WTC11 (cell line): ENCODE measurements at regions not wholly inside any gene's neighbourhood (a gene's known extent, or its start where the extent isn't known, plus 50 kb on each side); places are given as distances from the start of the nearest gene placed in this dataset.

Experiments
- CBFB ChIP-seq: sonication (generic); formaldehyde crosslinking; IDR thresholded peaks from 2 replicates; pipeline ENCODE4 v1.8.1; 2022; ENCODE audit warnings: mild to moderate bottlenecking, low read depth, missing genetic modification reagents
- TEAD1 ChIP-seq: sonication (generic); formaldehyde crosslinking; IDR thresholded peaks from 2 replicates; pipeline ENCODE4 v1.8.0; 2022; ENCODE audit warnings: mild to moderate bottlenecking, missing genetic modification reagents
- ZNF121 ChIP-seq: sonication (generic); formaldehyde crosslinking; IDR thresholded peaks from 2 replicates; pipeline ENCODE4 v1.8.0; 2023; ENCODE audit warnings: missing genetic modification reagents
- ZNF138 ChIP-seq: sonication (generic); formaldehyde crosslinking; conservative IDR thresholded peaks from 2 replicates; pipeline ENCODE4 v1.8.1; 2022; ENCODE audit warnings: mild to moderate bottlenecking, moderate library complexity, missing genetic modification reagents
- TF ChIP-seq, protein P1 (sequence below): fragments of 200-600 bp; IDR thresholded peaks from 2 replicates; pipeline ENCODE4 v1.8.0; 2022; ENCODE audit warnings: antibody characterized with exemption
- TF ChIP-seq, protein P2 (sequence below): sonication (generic); formaldehyde crosslinking; IDR thresholded peaks from 2 replicates; pipeline ENCODE4 v1.8.0; 2022; ENCODE audit warnings: missing genetic modification reagents
- TF ChIP-seq, protein P3 (sequence below): sonication (generic); formaldehyde crosslinking; IDR thresholded peaks from 2 replicates; pipeline ENCODE4 v1.8.1; 2022; ENCODE audit warnings: mild to moderate bottlenecking, missing genetic modification reagents, moderate library complexity, borderline replicate concordance
- TF ChIP-seq, protein P4 (sequence below): sonication (generic); formaldehyde crosslinking; IDR thresholded peaks from 2 replicates; pipeline ENCODE4 v1.8.0; 2023; ENCODE audit warnings: missing genetic modification reagents, mild to moderate bottlenecking, borderline replicate concordance
- TF ChIP-seq, protein P5 (sequence below): sonication (generic); formaldehyde crosslinking; IDR thresholded peaks from 2 replicates; pipeline ENCODE4 v1.8.1; 2022; ENCODE audit warnings: missing genetic modification reagents, borderline replicate concordance

DNA sequence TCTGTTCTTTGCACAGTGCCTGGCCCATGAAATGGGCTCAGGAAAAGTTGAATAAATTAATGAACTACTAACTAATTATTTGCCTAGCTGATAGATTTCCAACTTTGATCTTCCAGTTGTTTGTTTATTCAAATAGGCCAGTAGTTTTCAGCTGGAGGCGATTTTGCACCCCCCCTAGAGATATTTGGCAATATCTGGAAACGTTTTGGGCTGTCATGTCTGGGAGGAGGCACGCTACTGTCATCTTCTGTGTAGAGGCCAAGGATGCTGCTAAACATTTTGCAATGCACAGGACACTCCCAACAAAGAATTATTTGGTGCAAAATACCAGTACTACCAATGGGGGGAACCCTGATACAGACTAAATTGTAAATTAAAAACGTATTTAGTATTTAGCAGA lies 81.9 kb downstream of the VCX2 start:
- no peak for TF ChIP-seq CBFB (CRISPR knock-in tag)
- TF ChIP-seq, protein P1, sequence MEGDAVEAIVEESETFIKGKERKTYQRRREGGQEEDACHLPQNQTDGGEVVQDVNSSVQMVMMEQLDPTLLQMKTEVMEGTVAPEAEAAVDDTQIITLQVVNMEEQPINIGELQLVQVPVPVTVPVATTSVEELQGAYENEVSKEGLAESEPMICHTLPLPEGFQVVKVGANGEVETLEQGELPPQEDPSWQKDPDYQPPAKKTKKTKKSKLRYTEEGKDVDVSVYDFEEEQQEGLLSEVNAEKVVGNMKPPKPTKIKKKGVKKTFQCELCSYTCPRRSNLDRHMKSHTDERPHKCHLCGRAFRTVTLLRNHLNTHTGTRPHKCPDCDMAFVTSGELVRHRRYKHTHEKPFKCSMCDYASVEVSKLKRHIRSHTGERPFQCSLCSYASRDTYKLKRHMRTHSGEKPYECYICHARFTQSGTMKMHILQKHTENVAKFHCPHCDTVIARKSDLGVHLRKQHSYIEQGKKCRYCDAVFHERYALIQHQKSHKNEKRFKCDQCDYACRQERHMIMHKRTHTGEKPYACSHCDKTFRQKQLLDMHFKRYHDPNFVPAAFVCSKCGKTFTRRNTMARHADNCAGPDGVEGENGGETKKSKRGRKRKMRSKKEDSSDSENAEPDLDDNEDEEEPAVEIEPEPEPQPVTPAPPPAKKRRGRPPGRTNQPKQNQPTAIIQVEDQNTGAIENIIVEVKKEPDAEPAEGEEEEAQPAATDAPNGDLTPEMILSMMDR: no peak
- TF ChIP-seq, protein P2, sequence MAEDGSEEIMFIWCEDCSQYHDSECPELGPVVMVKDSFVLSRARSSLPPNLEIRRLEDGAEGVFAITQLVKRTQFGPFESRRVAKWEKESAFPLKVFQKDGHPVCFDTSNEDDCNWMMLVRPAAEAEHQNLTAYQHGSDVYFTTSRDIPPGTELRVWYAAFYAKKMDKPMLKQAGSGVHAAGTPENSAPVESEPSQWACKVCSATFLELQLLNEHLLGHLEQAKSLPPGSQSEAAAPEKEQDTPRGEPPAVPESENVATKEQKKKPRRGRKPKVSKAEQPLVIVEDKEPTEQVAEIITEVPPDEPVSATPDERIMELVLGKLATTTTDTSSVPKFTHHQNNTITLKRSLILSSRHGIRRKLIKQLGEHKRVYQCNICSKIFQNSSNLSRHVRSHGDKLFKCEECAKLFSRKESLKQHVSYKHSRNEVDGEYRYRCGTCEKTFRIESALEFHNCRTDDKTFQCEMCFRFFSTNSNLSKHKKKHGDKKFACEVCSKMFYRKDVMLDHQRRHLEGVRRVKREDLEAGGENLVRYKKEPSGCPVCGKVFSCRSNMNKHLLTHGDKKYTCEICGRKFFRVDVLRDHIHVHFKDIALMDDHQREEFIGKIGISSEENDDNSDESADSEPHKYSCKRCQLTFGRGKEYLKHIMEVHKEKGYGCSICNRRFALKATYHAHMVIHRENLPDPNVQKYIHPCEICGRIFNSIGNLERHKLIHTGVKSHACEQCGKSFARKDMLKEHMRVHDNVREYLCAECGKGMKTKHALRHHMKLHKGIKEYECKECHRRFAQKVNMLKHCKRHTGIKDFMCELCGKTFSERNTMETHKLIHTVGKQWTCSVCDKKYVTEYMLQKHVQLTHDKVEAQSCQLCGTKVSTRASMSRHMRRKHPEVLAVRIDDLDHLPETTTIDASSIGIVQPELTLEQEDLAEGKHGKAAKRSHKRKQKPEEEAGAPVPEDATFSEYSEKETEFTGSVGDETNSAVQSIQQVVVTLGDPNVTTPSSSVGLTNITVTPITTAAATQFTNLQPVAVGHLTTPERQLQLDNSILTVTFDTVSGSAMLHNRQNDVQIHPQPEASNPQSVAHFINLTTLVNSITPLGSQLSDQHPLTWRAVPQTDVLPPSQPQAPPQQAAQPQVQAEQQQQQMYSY (CRISPR knock-in tag): no peak
- TF ChIP-seq TEAD1 (CRISPR knock-in tag): no peak
- TF ChIP-seq, protein P3, sequence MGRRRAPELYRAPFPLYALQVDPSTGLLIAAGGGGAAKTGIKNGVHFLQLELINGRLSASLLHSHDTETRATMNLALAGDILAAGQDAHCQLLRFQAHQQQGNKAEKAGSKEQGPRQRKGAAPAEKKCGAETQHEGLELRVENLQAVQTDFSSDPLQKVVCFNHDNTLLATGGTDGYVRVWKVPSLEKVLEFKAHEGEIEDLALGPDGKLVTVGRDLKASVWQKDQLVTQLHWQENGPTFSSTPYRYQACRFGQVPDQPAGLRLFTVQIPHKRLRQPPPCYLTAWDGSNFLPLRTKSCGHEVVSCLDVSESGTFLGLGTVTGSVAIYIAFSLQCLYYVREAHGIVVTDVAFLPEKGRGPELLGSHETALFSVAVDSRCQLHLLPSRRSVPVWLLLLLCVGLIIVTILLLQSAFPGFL (CRISPR knock-in tag): no peak
- TF ChIP-seq, protein P4, sequence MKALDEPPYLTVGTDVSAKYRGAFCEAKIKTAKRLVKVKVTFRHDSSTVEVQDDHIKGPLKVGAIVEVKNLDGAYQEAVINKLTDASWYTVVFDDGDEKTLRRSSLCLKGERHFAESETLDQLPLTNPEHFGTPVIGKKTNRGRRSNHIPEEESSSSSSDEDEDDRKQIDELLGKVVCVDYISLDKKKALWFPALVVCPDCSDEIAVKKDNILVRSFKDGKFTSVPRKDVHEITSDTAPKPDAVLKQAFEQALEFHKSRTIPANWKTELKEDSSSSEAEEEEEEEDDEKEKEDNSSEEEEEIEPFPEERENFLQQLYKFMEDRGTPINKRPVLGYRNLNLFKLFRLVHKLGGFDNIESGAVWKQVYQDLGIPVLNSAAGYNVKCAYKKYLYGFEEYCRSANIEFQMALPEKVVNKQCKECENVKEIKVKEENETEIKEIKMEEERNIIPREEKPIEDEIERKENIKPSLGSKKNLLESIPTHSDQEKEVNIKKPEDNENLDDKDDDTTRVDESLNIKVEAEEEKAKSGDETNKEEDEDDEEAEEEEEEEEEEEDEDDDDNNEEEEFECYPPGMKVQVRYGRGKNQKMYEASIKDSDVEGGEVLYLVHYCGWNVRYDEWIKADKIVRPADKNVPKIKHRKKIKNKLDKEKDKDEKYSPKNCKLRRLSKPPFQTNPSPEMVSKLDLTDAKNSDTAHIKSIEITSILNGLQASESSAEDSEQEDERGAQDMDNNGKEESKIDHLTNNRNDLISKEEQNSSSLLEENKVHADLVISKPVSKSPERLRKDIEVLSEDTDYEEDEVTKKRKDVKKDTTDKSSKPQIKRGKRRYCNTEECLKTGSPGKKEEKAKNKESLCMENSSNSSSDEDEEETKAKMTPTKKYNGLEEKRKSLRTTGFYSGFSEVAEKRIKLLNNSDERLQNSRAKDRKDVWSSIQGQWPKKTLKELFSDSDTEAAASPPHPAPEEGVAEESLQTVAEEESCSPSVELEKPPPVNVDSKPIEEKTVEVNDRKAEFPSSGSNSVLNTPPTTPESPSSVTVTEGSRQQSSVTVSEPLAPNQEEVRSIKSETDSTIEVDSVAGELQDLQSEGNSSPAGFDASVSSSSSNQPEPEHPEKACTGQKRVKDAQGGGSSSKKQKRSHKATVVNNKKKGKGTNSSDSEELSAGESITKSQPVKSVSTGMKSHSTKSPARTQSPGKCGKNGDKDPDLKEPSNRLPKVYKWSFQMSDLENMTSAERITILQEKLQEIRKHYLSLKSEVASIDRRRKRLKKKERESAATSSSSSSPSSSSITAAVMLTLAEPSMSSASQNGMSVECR (CRISPR knock-in tag): no peak
- TF ChIP-seq, protein P5, sequence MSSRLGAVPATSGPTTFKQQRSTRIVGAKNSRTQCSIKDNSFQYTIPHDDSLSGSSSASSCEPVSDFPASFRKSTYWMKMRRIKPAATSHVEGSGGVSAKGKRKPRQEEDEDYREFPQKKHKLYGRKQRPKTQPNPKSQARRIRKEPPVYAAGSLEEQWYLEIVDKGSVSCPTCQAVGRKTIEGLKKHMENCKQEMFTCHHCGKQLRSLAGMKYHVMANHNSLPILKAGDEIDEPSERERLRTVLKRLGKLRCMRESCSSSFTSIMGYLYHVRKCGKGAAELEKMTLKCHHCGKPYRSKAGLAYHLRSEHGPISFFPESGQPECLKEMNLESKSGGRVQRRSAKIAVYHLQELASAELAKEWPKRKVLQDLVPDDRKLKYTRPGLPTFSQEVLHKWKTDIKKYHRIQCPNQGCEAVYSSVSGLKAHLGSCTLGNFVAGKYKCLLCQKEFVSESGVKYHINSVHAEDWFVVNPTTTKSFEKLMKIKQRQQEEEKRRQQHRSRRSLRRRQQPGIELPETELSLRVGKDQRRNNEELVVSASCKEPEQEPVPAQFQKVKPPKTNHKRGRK (CRISPR knock-in tag): no peak
- TF ChIP-seq ZNF121 (CRISPR knock-in tag): no peak
- no peak for TF ChIP-seq ZNF138 (CRISPR knock-in tag)
